SK-N-SH treated with all-trans-retinoic acid at 6 μM for 48 hours (cell line): ENCODE measurements at regions not wholly inside any gene's neighbourhood (a gene's known extent, or its start where the extent isn't known, plus 50 kb on each side); places are given as distances from the start of the nearest gene placed in this dataset.

ENCODE experiments used
- ATAC-seq: fragments of 200-7000 bp; cut with Tn5 transposase; 3 replicates; pipeline ENCODE4 v1.9.1; 2020; ENCODE audit warnings: mild to moderate bottlenecking, moderate library complexity
- ARNTL ChIP-seq: fragments of 450-650 bp; formaldehyde crosslinking; IDR thresholded peaks from 2 replicates; pipeline ENCODE4 v1.5.0; 2020; ENCODE audit warnings: low read depth, mild to moderate bottlenecking, moderate library complexity, borderline replicate concordance
- BACH2 ChIP-seq: fragments of 250-450 bp; sonication (Bioruptor Pico); IDR thresholded peaks from 2 replicates; pipeline ENCODE4 v1.9.0; 2021; ENCODE audit warnings: mild to moderate bottlenecking, borderline replicate concordance
- CREB5 ChIP-seq: fragments of 250-450 bp; sonication (Bioruptor Pico); IDR thresholded peaks from 2 replicates; pipeline ENCODE4 v1.5.1; 2020; ENCODE audit warnings: low read depth, mild to moderate bottlenecking, moderate library complexity
- CSDC2 ChIP-seq: fragments of 250-450 bp; sonication (Bioruptor Pico); IDR thresholded peaks from 2 replicates; pipeline ENCODE4 v1.5.0; 2020; ENCODE audit warnings: mild to moderate bottlenecking, moderate library complexity
- CSRNP3 ChIP-seq: fragments of 250-450 bp; sonication (Bioruptor Pico); IDR thresholded peaks from 2 replicates; pipeline ENCODE4 v1.5.1; 2021; ENCODE audit warnings: mild to moderate bottlenecking, moderate library complexity
- ESRRG ChIP-seq: fragments of 250-450 bp; sonication (Bioruptor Pico); IDR thresholded peaks from 2 replicates; pipeline ENCODE4 v1.6.1; 2021; ENCODE audit warnings: mild to moderate bottlenecking
- ISL1 ChIP-seq: fragments of 250-450 bp; sonication (Bioruptor Pico); IDR thresholded peaks from 2 replicates; pipeline ENCODE4 v2.1.2; 2022; ENCODE audit warnings: mild to moderate bottlenecking, moderate library complexity
- PATZ1 ChIP-seq: fragments of 250-450 bp; sonication (Bioruptor Pico); IDR thresholded peaks from 2 replicates; pipeline ENCODE4 v1.8.0; 2020; ENCODE audit warnings: mild to moderate bottlenecking, moderate library complexity, borderline replicate concordance
- POU6F1 ChIP-seq: fragments of 250-450 bp; sonication (Bioruptor Pico); IDR thresholded peaks from 2 replicates; pipeline ENCODE4 v1.8.0; 2021; ENCODE audit warnings: low read depth, mild to moderate bottlenecking, moderate library complexity, borderline replicate concordance
- PPARA ChIP-seq: fragments of 250-450 bp; sonication (Bioruptor Pico); IDR thresholded peaks from 2 replicates; pipeline ENCODE4 v1.5.0; 2020; ENCODE audit warnings: mild to moderate bottlenecking, borderline replicate concordance
- TCF4 ChIP-seq: fragments of 250-450 bp; sonication (Bioruptor Pico); IDR thresholded peaks from 2 replicates; pipeline ENCODE4 v1.8.0; 2021; ENCODE audit warnings: mild to moderate bottlenecking, moderate library complexity, borderline replicate concordance
- TSHZ2 ChIP-seq: fragments of 250-450 bp; sonication (Bioruptor Pico); IDR thresholded peaks from 2 replicates; pipeline ENCODE4 v1.5.0; 2020; ENCODE audit warnings: mild to moderate bottlenecking, moderate library complexity
- ZFP3 ChIP-seq: fragments of 250-450 bp; sonication (Bioruptor Pico); IDR thresholded peaks from 2 replicates; pipeline ENCODE4 v1.5.0; 2020; ENCODE audit warnings: mild to moderate bottlenecking, moderate library complexity
- ZNF8 ChIP-seq: fragments of 450-650 bp; formaldehyde crosslinking; IDR thresholded peaks from 2 replicates; pipeline ENCODE4 v1.5.0; 2020; ENCODE audit warnings: mild to moderate bottlenecking, moderate library complexity

GRCh38 chr18:10027461-10027860, 113.6 kb downstream of the VAPA start:
- no peak for ATAC-seq
- no peak for TF ChIP-seq CSDC2
- TF ChIP-seq PATZ1 = no peak
- TF ChIP-seq BACH2 (CRISPR knock-in tag) = no peak
- no peak for TF ChIP-seq POU6F1 (CRISPR knock-in tag)
- no peak for TF ChIP-seq ARNTL (CRISPR knock-in tag)

GRCh38 chr18:10029711-10030110, 115.9 kb downstream of the VAPA start:
- no peak for ATAC-seq
- no peak for TF ChIP-seq ZNF8
- TF ChIP-seq BACH2 (CRISPR knock-in tag) = no peak
- TF ChIP-seq ISL1 = no peak
- TF ChIP-seq PPARA (CRISPR knock-in tag) = no peak
- TF ChIP-seq, all 23 proteins: peak for 0

GRCh38 chr18:10030816-10031541, 117.2 kb downstream of the VAPA start:
- ATAC-seq = no peak; the same call in 1 of the 3 replicates
- TF ChIP-seq TCF4 (CRISPR knock-in tag) = peak; percentile 70; the same call in 1 of the 2 replicates
- TF ChIP-seq TSHZ2 (CRISPR knock-in tag) = peak; percentile 29; the same call in 1 of the 2 replicates
- no peak for TF ChIP-seq CSRNP3 (CRISPR knock-in tag)
- TF ChIP-seq ESRRG (CRISPR knock-in tag) = no peak
- no peak for TF ChIP-seq CREB5
- TF ChIP-seq ISL1 = peak; percentile 24; the same call in 1 of the 2 replicates

GRCh38 chr18:10032331-10033015, 118.7 kb downstream of the VAPA start:
- ATAC-seq = no peak
- TF ChIP-seq PATZ1 (no peak), ZNF8 (no peak), PPARA (CRISPR knock-in tag) (no peak), ARNTL (CRISPR knock-in tag) (no peak), TCF4 (CRISPR knock-in tag) (no peak), CSRNP3 (CRISPR knock-in tag) (no peak), CSDC2 (no peak), TSHZ2 (CRISPR knock-in tag) (no peak), ZFP3 (CRISPR knock-in tag) (no peak)
